ENCODE measurements at regions not wholly inside any gene's neighbourhood (a gene's known extent, or its start where the extent isn't known, plus 50 kb on each side); places are given as distances from the start of the nearest gene placed in this dataset.

GRCh38 chr10:49243610-49244283 lies 55.2 kb upstream of the C10orf71 start:
- DNase-seq (ENCODE audit: low spot score): no peak

GRCh38 chr10:49243139-49243538 lies 54.9 kb upstream of the TMEM273 start:
- peak; percentile 40 for DNase-seq (ENCODE audit: low spot score)

GRCh38 chr10:49242604-49243003 lies 54.4 kb upstream of the TMEM273 start:
- DNase-seq (ENCODE audit: low spot score): no peak

- no peak for DNase-seq (ENCODE audit: low spot score)
These were observed 53.2 kb upstream of the TMEM273 start for GRCh38 chr10:49241385-49241784.

GRCh38 chr10:49240946-49241345 lies 52.8 kb upstream of the TMEM273 start:
- no peak for DNase-seq (ENCODE audit: low spot score)

Measured in pons (tissue), 1 donor.